Left renal pelvis (tissue), 4 donors: ENCODE measurements at regions not wholly inside any gene's neighbourhood (a gene's known extent, or its start where the extent isn't known, plus 50 kb on each side); places are given as distances from the start of the nearest gene placed in this dataset.

Experiments
- DNase-seq, 4 donors: peaks; one replicate each; pipeline ENCODE4 v3.0.0-alpha.2; 2013; ENCODE audit warnings: low read depth in 4 of 4, low spot score in 3 of 4

GRCh38 chr22:22032099-22032905, 49.7 kb upstream of the TOP3B start:
- DNase-seq = no peak
